ENCODE measurements at regions not wholly inside any gene's neighbourhood (a gene's known extent, or its start where the extent isn't known, plus 50 kb on each side); places are given as distances from the start of the nearest gene placed in this dataset.

- no peak for TF ChIP-seq POLR2A (IDR thresholded peaks at IDR 0.05)
- no peak for TF ChIP-seq CTCF (IDR thresholded peaks at IDR 0.05)
Observed at GRCh38 chr18:76547296-76547695, 52.3 kb upstream of the ZNF516 start.

Measured in sigmoid colon (tissue), 3 donors.